ENCODE measurements at regions not wholly inside any gene's neighbourhood (a gene's known extent, or its start where the extent isn't known, plus 50 kb on each side); places are given as distances from the start of the nearest gene placed in this dataset.

GRCh38 chr22:49476800-49477400 is 350.8 kb downstream of the BRD1 start:
- TF ChIP-seq CTCF (IDR thresholded peaks at IDR 0.05) (no peak), EZH2 (IDR thresholded peaks at IDR 0.05; ENCODE audit: borderline replicate concordance, insufficient read depth, low read depth, low read length, poor library complexity, severe bottlenecking) (no peak)
